D721Med (cell line): ENCODE measurements at regions not wholly inside any gene's neighbourhood (a gene's known extent, or its start where the extent isn't known, plus 50 kb on each side); places are given as distances from the start of the nearest gene placed in this dataset.

Experiments used
- DNase-seq: peaks from one replicate; pipeline ENCODE4 v3.0.0; 2011; ENCODE audit warnings: low spot score; ENCODE audit not compliant: insufficient read length
- FAIRE-seq: peaks from 2 replicates; lab custom pipeline; 2011; peaks lifted over from hg19 to GRCh38; lab: Jason Lieb, UNC
- TF ChIP-seq, protein P1 (sequence below): IDR thresholded peaks from 2 replicates; pipeline ENCODE4 v1.5.1; 2012; ENCODE audit warnings: mild to moderate bottlenecking, control low read depth; ENCODE audit not compliant: insufficient read depth; ENCODE audit errors: missing control alignments

GRCh38 chr10:10870523-10871241, 147.0 kb upstream of the CELF2 start:
- DNase-seq (no peak), FAIRE-seq (no peak)
- TF ChIP-seq, protein P1, sequence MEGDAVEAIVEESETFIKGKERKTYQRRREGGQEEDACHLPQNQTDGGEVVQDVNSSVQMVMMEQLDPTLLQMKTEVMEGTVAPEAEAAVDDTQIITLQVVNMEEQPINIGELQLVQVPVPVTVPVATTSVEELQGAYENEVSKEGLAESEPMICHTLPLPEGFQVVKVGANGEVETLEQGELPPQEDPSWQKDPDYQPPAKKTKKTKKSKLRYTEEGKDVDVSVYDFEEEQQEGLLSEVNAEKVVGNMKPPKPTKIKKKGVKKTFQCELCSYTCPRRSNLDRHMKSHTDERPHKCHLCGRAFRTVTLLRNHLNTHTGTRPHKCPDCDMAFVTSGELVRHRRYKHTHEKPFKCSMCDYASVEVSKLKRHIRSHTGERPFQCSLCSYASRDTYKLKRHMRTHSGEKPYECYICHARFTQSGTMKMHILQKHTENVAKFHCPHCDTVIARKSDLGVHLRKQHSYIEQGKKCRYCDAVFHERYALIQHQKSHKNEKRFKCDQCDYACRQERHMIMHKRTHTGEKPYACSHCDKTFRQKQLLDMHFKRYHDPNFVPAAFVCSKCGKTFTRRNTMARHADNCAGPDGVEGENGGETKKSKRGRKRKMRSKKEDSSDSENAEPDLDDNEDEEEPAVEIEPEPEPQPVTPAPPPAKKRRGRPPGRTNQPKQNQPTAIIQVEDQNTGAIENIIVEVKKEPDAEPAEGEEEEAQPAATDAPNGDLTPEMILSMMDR, result no peak

- FAIRE-seq (no peak), DNase-seq (no peak)
- TF ChIP-seq, protein P1, result no peak
Observed at GRCh38 chr10:10871352-10871751, 146.3 kb upstream of the CELF2 start.

GRCh38 chr10:10872035-10872673, 145.5 kb upstream of the CELF2 start:
- TF ChIP-seq, protein P1, result no peak
- DNase-seq (no peak), FAIRE-seq (no peak)

DNA sequence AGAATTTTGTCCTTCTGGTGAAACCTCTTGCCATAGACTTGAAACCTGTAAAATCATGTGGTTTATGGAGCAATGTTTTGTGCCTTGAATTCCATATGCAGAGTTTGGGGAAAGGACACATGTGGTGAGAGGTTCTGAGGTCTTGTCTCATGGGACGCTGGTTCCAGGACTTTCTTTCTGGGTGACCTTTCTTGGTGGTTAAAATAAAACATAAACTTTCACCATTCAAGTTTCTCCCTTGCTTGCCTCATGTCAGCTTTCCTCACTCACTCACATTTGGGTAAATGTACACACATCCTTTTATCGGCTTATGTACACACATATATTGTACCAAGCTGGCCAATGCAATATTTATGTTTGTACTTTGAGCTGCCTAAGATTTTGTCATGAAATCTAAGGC, 144.9 kb upstream of the CELF2 start:
- DNase-seq (no peak), FAIRE-seq (no peak)
- TF ChIP-seq, protein P1, result no peak

DNA sequence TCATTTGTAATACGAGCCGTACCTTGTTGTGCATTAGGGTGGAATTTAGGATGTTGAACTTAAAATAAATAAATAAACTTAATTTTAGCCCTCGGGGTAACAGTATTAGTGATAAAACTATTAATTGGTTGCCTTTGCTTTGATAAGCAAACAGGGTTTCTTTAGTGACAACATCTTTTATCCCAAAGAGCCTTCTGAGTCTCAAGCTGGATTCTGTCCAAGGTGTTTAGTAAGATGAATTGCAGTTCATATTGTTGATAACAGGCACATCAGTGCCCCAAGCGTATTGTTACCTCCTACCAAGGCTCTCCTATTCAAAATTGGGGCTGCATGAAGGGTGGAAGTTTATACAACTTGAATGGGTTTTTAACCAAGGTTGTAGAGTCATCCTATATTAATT, 144.4 kb upstream of the CELF2 start:
- no peak for DNase-seq
- no peak for FAIRE-seq
- TF ChIP-seq, protein P1, result no peak

DNA sequence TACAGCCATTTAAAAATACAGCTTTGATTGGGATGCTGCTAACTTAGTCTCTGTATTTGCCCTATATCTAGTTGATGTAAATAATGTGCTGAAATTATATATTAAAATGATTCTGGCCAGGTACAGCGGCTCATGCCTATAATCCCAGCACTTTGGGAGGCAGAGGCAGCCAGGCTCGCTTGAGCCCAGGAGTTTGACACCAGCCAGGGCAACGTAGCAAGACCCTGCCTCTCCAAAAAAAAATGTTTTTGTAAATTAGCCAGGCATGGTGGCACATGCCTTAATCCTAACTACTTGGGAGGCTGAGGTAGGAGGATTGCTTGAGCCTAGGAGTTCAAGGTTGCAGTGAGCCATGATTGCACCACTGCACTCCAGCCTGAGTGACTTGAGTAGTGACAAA, 143.8 kb upstream of the CELF2 start:
- DNase-seq (no peak), FAIRE-seq (no peak)
- TF ChIP-seq, protein P1, result no peak

GRCh38 chr10:10878963-10879362, 138.7 kb upstream of the CELF2 start:
- TF ChIP-seq, protein P1, result no peak
- no peak for FAIRE-seq
- DNase-seq, result no peak
